Body of pancreas (tissue), 4 donors: ENCODE measurements at regions not wholly inside any gene's neighbourhood (a gene's known extent, or its start where the extent isn't known, plus 50 kb on each side); places are given as distances from the start of the nearest gene placed in this dataset.

Experiments
- ATAC-seq: fragments of 150-250 bp; one replicate; pipeline ENCODE4 v1.9.1; 2016
- DNase-seq, 4 donors: peaks; one replicate each; pipeline ENCODE4 v3.0.0-alpha.2; 2019
- H3K27ac ChIP-seq, 4 donors: fragments of 200-600 bp; sonication (generic); 1 replicate in 3 of 4; 2 replicates in 1 of 4; pipeline versions ENCODE4 v1.5.1 to v1.6.1; 2016 to 2019; ENCODE audit warnings: mild to moderate bottlenecking in 1 of 4, mixed read lengths in 1 of 4, moderate library complexity in 1 of 4
- H3K27me3 ChIP-seq, 2 donors: fragments of 200-600 bp; sonication (generic); one replicate each; pipeline ENCODE4 v1.6.0; 2016; ENCODE audit warnings: mild to moderate bottlenecking in 1 of 2
- H3K36me3 ChIP-seq, 2 donors: fragments of 200-600 bp; sonication (generic); replicated peaks in 1 of 2; 2 replicates each; pipeline ENCODE4 v1.5.1; 2016; ENCODE audit warnings: low read depth in 2 of 2; ENCODE audit not compliant: insufficient read depth in 1 of 2
- H3K4me1 ChIP-seq: fragments of 200-600 bp; sonication (generic); one replicate; pipeline ENCODE4 v1.6.0; 2016
- H3K4me3 ChIP-seq, 2 donors: fragments of 200-600 bp; sonication (generic); 1 replicate in 1 of 2; 2 replicates in 1 of 2; pipeline ENCODE4 v1.5.1; 2016 to 2019
- H3K9me3 ChIP-seq, 3 donors: fragments of 200-600 bp; sonication (generic); 1 replicate in 2 of 3; 2 replicates in 1 of 3; pipeline ENCODE4 v1.5.1; 2016
- POLR2A ChIP-seq, 3 donors: fragments of 450-650 bp; IDR thresholded peaks; one replicate each; pipeline ENCODE4 v1.6.1; 2016; ENCODE audit warnings: antibody characterized with exemption in 3 of 3, mild to moderate bottlenecking in 2 of 3
- WGBS, 2 donors: methylation state at CpG; one replicate each; pipeline ENCODE4 v1.1.5; 2017; 5-methylcytosine and 5-hydroxymethylcytosine counted together
- intact Hi-C: fragments of 100-400 bp; cut with DNase I; formaldehyde crosslinking; loops from one replicate; pipeline ENCODE4 v1.15.1; 2023
- TF ChIP-seq, protein P1 (sequence below), 7 experiments: fragments of 450-650 bp in 4 of 7; fragments of 200-600 bp in 3 of 7; sonication (generic) in 3 of 7; IDR thresholded peaks; one replicate each; pipeline ENCODE4 v1.5.1; 2016 to 2019; ENCODE audit warnings: antibody characterized with exemption in 7 of 7

DNA sequence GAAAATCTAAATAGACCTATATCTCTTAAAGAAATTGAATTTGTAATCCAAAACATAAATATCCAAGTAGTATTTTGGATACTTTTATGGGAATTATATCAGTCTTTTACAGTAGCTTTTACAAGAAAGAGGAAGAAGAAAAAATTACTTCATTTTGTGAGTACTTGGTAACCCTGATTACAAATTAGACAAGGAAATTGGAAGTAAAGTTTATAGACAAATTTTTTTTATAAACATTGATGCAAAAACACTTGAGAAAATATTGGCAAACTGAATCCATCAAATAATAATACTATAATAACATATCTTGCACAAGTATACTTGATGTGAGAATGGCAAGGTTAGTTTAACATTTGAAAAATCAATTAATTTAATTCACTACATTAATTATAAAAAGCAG is 954.1 kb upstream of the MIR17HG start:
- intact Hi-C loops, result no loop called here
- H3K27me3 ChIP-seq, result no peaks in the 10 kb centered on the region
- DNase-seq, result no peak
- H3K27ac ChIP-seq, result no peak overlapping the region
- no peak overlapping the region for H3K4me3 ChIP-seq
- TF ChIP-seq, protein P1, sequence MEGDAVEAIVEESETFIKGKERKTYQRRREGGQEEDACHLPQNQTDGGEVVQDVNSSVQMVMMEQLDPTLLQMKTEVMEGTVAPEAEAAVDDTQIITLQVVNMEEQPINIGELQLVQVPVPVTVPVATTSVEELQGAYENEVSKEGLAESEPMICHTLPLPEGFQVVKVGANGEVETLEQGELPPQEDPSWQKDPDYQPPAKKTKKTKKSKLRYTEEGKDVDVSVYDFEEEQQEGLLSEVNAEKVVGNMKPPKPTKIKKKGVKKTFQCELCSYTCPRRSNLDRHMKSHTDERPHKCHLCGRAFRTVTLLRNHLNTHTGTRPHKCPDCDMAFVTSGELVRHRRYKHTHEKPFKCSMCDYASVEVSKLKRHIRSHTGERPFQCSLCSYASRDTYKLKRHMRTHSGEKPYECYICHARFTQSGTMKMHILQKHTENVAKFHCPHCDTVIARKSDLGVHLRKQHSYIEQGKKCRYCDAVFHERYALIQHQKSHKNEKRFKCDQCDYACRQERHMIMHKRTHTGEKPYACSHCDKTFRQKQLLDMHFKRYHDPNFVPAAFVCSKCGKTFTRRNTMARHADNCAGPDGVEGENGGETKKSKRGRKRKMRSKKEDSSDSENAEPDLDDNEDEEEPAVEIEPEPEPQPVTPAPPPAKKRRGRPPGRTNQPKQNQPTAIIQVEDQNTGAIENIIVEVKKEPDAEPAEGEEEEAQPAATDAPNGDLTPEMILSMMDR (IDR thresholded peaks at IDR 0.05), result no peak
- TF ChIP-seq POLR2A (IDR thresholded peaks at IDR 0.05), result no peak
- no peaks in the 10 kb centered on the region for H3K4me1 ChIP-seq
- H3K36me3 ChIP-seq, result no peaks in the 10 kb centered on the region
- H3K9me3 ChIP-seq, result no peaks in the 10 kb centered on the region
- ATAC-seq, result no peak

DNA sequence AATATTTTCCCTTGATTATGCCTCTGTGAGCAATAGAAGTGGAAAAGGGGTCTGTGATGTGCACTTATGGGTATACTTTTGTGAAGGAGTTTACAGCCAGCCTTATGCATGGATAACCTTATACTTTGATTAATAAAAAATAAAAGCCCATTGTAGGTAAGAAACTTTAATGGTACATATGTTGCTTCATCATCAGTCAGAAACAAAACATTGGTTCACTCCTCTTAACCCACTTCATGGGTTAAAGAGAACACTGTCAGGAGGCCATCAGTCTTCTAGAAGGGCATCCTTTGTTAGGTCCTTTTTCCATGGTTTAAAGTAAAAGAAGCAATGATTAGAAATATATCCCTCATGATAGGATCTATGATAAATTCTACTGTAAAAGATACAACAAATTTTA is 952.1 kb upstream of the MIR17HG start:
- H3K9me3 ChIP-seq, result no peaks in the 10 kb centered on the region
- H3K4me3 ChIP-seq, result no peak overlapping the region
- intact Hi-C loops, result no loop called here
- ATAC-seq (no peak), DNase-seq (no peak)
- TF ChIP-seq, protein P1 (IDR thresholded peaks at IDR 0.05), result no peak
- no peak for TF ChIP-seq POLR2A (IDR thresholded peaks at IDR 0.05)
- no peak overlapping the region for H3K27ac ChIP-seq
- no peaks in the 10 kb centered on the region for H3K36me3 ChIP-seq
- no peaks in the 10 kb centered on the region for H3K4me1 ChIP-seq
- H3K27me3 ChIP-seq, result no peaks in the 10 kb centered on the region

DNA sequence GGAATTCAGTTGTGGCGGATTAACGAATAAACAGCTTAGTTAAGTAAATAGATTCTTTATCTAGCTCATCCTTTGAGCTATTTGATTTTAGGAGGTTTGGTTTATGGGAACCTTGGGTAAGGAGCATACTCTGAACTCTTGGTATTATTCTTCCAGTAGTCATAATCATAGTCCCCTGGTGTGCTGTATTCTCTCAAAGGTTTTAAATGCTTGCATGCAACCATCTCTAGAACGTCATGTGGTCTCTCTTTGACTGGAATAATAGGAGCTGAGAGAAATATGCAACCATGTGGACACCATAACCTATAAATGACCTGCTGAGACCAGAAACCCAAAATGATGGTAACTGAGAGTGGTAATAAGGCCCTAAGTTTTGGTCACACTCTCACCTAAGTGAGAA is 951.6 kb upstream of the MIR17HG start:
- H3K27me3 ChIP-seq, result no peaks in the 10 kb centered on the region
- no peak overlapping the region for H3K4me3 ChIP-seq
- no peak for TF ChIP-seq POLR2A (IDR thresholded peaks at IDR 0.05)
- TF ChIP-seq, protein P1 (IDR thresholded peaks at IDR 0.05), result no peak
- H3K4me1 ChIP-seq, result no peaks in the 10 kb centered on the region
- no peak overlapping the region for H3K27ac ChIP-seq
- H3K36me3 ChIP-seq, result no peaks in the 10 kb centered on the region
- no peak for DNase-seq
- no peaks in the 10 kb centered on the region for H3K9me3 ChIP-seq
- intact Hi-C loops, result no loop called here
- WGBS, 2 donors, result 72 to 88% methylated on average over 3 of the region's 3 CpGs
- no peak for ATAC-seq

DNA sequence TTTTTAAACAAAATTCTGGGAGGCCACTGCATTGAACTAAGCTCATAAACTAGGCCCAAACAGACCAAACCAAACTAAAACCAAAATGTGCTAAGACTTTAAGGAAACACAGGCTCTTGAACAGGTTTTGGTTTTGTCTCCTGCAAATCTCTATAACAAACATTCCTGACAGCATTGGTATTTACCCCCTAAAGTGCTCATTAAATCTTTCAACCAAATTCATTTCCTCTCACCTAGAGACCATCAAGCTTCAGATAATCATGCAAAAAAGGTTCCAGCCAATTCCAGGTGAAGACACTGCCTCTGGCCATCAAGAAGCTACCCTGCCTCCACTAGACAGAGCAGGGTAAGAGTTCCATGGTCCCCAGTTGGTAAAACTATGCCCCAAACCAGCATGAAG is 951.2 kb upstream of the MIR17HG start:
- Histone ChIP-seq H3K27me3 (no peaks in the 10 kb centered on the region), H3K36me3 (no peaks in the 10 kb centered on the region), H3K27ac (no peak overlapping the region), H3K4me3 (no peak overlapping the region), H3K4me1 (no peaks in the 10 kb centered on the region), H3K9me3 (no peaks in the 10 kb centered on the region)
- ATAC-seq (no peak), DNase-seq (no peak)
- TF ChIP-seq POLR2A (IDR thresholded peaks at IDR 0.05), result no peak
- TF ChIP-seq, protein P1 (IDR thresholded peaks at IDR 0.05), result no peak
- intact Hi-C loops, result no loop called here

DNA sequence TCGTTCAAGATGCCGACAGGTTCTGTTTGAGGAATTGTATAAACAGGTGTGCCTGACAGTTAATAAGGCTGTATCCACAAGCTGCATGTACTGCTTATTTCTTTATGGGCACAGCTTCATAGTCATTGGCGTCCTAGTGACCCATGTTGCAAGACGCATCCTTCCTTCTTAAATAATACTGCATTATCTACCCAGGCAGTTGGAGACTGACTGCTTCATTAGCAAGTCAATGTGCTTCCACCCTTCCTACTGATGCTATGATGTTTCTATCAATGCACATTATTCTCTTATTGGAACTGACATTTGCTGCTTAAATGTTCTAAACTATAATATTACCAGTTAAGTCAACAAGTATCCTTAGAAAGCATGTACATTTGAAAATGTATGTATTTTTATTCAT is 950.0 kb upstream of the MIR17HG start:
- Histone ChIP-seq H3K4me3 (no peak overlapping the region), H3K27ac (no peak overlapping the region), H3K4me1 (no peaks in the 10 kb centered on the region), H3K36me3 (no peaks in the 10 kb centered on the region), H3K9me3 (no peaks in the 10 kb centered on the region), H3K27me3 (no peaks in the 10 kb centered on the region)
- ATAC-seq (no peak), DNase-seq (no peak)
- TF ChIP-seq POLR2A (IDR thresholded peaks at IDR 0.05), result no peak
- TF ChIP-seq, protein P1 (IDR thresholded peaks at IDR 0.05), result no peak
- WGBS, 2 donors, result 37 to 65% methylated on average over 4 of the region's 4 CpGs
- intact Hi-C loops, result no loop called here
